ENCODE measurements at regions not wholly inside any gene's neighbourhood (a gene's known extent, or its start where the extent isn't known, plus 50 kb on each side); places are given as distances from the start of the nearest gene placed in this dataset.

DNA sequence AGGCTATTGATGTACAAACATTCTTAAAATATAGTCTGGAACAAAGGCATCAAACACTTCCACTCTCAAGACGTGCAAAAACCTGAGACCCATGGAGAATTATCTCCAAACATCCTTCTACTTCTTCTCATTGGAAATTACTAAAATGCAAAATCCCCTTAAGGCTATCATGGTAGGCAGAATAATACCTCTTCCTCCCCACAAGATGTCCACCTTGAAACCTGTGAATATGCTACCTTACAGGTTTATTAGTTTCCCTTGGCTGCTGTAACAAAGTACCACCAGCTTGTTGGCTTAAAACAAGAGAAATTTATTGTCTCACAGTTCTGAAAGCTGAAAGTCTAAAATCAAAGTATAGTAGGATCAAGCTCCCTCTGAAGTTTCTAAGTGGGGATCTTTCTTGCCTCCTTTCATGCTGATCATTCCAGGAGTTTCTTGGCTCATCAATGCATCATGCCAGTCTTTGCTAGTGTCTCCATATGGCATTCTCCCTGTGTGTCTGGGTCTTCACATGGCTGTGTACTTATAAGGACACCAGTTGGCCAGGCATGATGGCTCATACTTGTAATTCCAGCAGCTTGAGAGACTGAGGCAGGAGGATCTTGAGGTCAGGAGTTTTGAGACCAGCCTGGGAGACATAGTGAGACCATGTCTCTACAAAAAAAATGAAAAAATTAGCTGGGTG lies 163.7 kb upstream of the NCK2 start:
- TF ChIP-seq, protein P1, sequence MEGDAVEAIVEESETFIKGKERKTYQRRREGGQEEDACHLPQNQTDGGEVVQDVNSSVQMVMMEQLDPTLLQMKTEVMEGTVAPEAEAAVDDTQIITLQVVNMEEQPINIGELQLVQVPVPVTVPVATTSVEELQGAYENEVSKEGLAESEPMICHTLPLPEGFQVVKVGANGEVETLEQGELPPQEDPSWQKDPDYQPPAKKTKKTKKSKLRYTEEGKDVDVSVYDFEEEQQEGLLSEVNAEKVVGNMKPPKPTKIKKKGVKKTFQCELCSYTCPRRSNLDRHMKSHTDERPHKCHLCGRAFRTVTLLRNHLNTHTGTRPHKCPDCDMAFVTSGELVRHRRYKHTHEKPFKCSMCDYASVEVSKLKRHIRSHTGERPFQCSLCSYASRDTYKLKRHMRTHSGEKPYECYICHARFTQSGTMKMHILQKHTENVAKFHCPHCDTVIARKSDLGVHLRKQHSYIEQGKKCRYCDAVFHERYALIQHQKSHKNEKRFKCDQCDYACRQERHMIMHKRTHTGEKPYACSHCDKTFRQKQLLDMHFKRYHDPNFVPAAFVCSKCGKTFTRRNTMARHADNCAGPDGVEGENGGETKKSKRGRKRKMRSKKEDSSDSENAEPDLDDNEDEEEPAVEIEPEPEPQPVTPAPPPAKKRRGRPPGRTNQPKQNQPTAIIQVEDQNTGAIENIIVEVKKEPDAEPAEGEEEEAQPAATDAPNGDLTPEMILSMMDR (IDR thresholded peaks at IDR 0.05), result no peak
- TF ChIP-seq FOXP1 (CRISPR knock-in tag; IDR thresholded peaks at IDR 0.05; ENCODE audit: borderline replicate concordance) (no peak), ESRRA (CRISPR knock-in tag; IDR thresholded peaks at IDR 0.05; ENCODE audit: borderline replicate concordance) (no peak), NR3C1 (CRISPR knock-in tag; conservative IDR thresholded peaks at IDR 0.05; ENCODE audit: low read depth) (no peak), ZNF423 (CRISPR knock-in tag; IDR thresholded peaks at IDR 0.05) (no peak)
- TF ChIP-seq, protein P2, sequence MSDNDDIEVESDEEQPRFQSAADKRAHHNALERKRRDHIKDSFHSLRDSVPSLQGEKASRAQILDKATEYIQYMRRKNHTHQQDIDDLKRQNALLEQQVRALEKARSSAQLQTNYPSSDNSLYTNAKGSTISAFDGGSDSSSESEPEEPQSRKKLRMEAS (CRISPR knock-in tag; IDR thresholded peaks at IDR 0.05), result no peak

All from WTC11 (cell line).